ENCODE measurements at regions not wholly inside any gene's neighbourhood (a gene's known extent, or its start where the extent isn't known, plus 50 kb on each side); places are given as distances from the start of the nearest gene placed in this dataset.

- no peak for DNase-seq (ENCODE audit: low read depth)
Measured at GRCh38 chr6:84416043-84416657, 188.7 kb upstream of the CEP162 start.

GRCh38 chr6:84415517-84415916 lies 188.1 kb upstream of the CEP162 start:
- no peak for DNase-seq (ENCODE audit: low read depth)

GRCh38 chr6:84415068-84415467 lies 187.6 kb upstream of the CEP162 start:
- no peak for DNase-seq (ENCODE audit: low read depth)

- no peak for DNase-seq (ENCODE audit: low read depth)
Measured at GRCh38 chr6:84414531-84414930, 187.1 kb upstream of the CEP162 start.

- no peak for DNase-seq (ENCODE audit: low read depth)
Measured at GRCh38 chr6:84411060-84411629, 183.7 kb upstream of the CEP162 start.

GRCh38 chr6:84409911-84410310 lies 182.5 kb upstream of the CEP162 start:
- DNase-seq (ENCODE audit: low read depth) = no peak

- DNase-seq (ENCODE audit: low read depth) = no peak
Measured at GRCh38 chr6:84408028-84408427, 180.6 kb upstream of the CEP162 start.

GRCh38 chr6:84403545-84403944 lies 176.1 kb upstream of the CEP162 start:
- DNase-seq (ENCODE audit: low read depth) = no peak

- no peak for DNase-seq (ENCODE audit: low read depth)
Measured at GRCh38 chr6:84399003-84399402, 171.6 kb upstream of the CEP162 start.

- DNase-seq (ENCODE audit: low read depth) = no peak
Measured at GRCh38 chr6:84392261-84392660, 164.8 kb upstream of the CEP162 start.

GRCh38 chr6:84390851-84391250 lies 163.4 kb upstream of the CEP162 start:
- no peak for DNase-seq (ENCODE audit: low read depth)

- DNase-seq (ENCODE audit: low read depth) = no peak
Measured at GRCh38 chr6:84390334-84390733, 162.9 kb upstream of the CEP162 start.

- DNase-seq (ENCODE audit: low read depth) = no peak
Measured at GRCh38 chr6:84379142-84379541, 151.7 kb upstream of the CEP162 start.

GRCh38 chr6:84372290-84372689 lies 144.8 kb upstream of the CEP162 start:
- DNase-seq (ENCODE audit: low read depth) = no peak

- no peak for DNase-seq (ENCODE audit: low read depth)
Measured at GRCh38 chr6:84371681-84372080, 144.2 kb upstream of the CEP162 start.

GRCh38 chr6:84362193-84362821 lies 134.9 kb upstream of the CEP162 start:
- no peak for DNase-seq (ENCODE audit: low read depth)

- no peak for DNase-seq (ENCODE audit: low read depth)
Measured at GRCh38 chr6:84361372-84362192, 134.1 kb upstream of the CEP162 start.

- DNase-seq (ENCODE audit: low read depth) = no peak
Measured at GRCh38 chr6:84360039-84360438, 132.6 kb upstream of the CEP162 start.

- no peak for DNase-seq (ENCODE audit: low read depth)
Measured at GRCh38 chr6:84358581-84358980, 131.1 kb upstream of the CEP162 start.

GRCh38 chr6:84357631-84358030 lies 130.2 kb upstream of the CEP162 start:
- no peak for DNase-seq (ENCODE audit: low read depth)

- no peak for DNase-seq (ENCODE audit: low read depth)
Measured at GRCh38 chr6:84356907-84357306, 129.5 kb upstream of the CEP162 start.

- DNase-seq (ENCODE audit: low read depth) = no peak
Measured at GRCh38 chr6:84353459-84354423, 126.3 kb upstream of the CEP162 start.

Measured in CMK (cell line).